HCT116 (cell line): ENCODE measurements at regions not wholly inside any gene's neighbourhood (a gene's known extent, or its start where the extent isn't known, plus 50 kb on each side); places are given as distances from the start of the nearest gene placed in this dataset.

ENCODE experiments used
- ATAC-seq: fragments of 200-7000 bp; cut with Tn5 transposase; 2 replicates; pipeline ENCODE4 v1.9.1; 2020; ENCODE audit warnings: mild to moderate bottlenecking, moderate library complexity
- BruUV-seq: library from RNA; stranded (reverse); fragments of 400-500 nt; replicated peaks from 2 replicates; lab custom pipeline; 2021; lab: Mats Ljungman, UMichigan
- CTCF ChIA-PET: fragments of 300-600 bp; sonication (Branson Sonifier 250); formaldehyde crosslinking; loops from one replicate; lab custom pipeline; 2021; ENCODE audit warnings: antibody characterized with exemption; lab: Charles Lee
- POLR2A ChIA-PET: fragments of 300-600, 350-600 bp; sonication (Branson Sonifier 250); formaldehyde crosslinking; loops from one replicate; lab custom pipeline; 2021; ENCODE audit warnings: antibody characterized with exemption; lab: Charles Lee
- RAD21 ChIA-PET, 2 experiments: fragments of 300-600 bp; sonication (Branson Sonifier 250); formaldehyde crosslinking; loops; one replicate each; lab custom pipeline; 2023; ENCODE audit warnings: low total read pairs in 2 of 2; ENCODE audit not compliant: uncharacterized antibody in 2 of 2, unreplicated experiment in 2 of 2, low non-redundant PET in 1 of 2; lab: Charles Lee
- DNase-seq: peaks from one replicate; pipeline ENCODE4 v3.0.0-alpha.2; 2010; ENCODE audit warnings: low read depth, low spot score
- H2AFZ ChIP-seq: fragments of 200-600 bp; shearing (Covaris generic), sonication (generic); 2 replicates; pipeline ENCODE4 v1.6.1; 2017; ENCODE audit warnings: low read depth, mixed run types, mixed read lengths, antibody characterized with exemption, low read length; ENCODE audit not compliant: poor library complexity, severe bottlenecking
- H3K27ac ChIP-seq: 2 replicates; pipeline ENCODE4 v1.5.1; 2012; ENCODE audit warnings: low read depth, low read length
- H3K27me3 ChIP-seq: fragments of 200-600 bp; sonication (generic); 2 replicates; pipeline ENCODE4 v1.6.1; 2016; ENCODE audit warnings: mixed run types, low read length, mixed read lengths; ENCODE audit not compliant: insufficient read depth
- H3K36me3 ChIP-seq, 2 experiments: fragments of 200-500 bp in 1 of 2; fragments of 200-600 bp in 1 of 2; sonication (Bioruptor generic) in 1 of 2; sonication (generic) in 1 of 2; 2 replicates each; pipeline versions ENCODE4 v1.5.1 to v1.6.1; 2014 to 2016; ENCODE audit warnings: low read length in 2 of 2, inconsistent platforms in 1 of 2, mixed read lengths in 1 of 2, mixed run types in 1 of 2; ENCODE audit not compliant: insufficient read depth in 2 of 2, control insufficient read depth in 1 of 2
- H3K4me1 ChIP-seq, 2 experiments: fragments of 200-600 bp in 1 of 2; sonication (generic) in 1 of 2; 2 replicates each; pipeline versions ENCODE4 v1.5.1 to v1.6.1; 2012 to 2017; ENCODE audit warnings: low read length in 2 of 2, inconsistent platforms in 1 of 2, mild to moderate bottlenecking in 1 of 2, mixed read lengths in 1 of 2, mixed run types in 1 of 2, moderate library complexity in 1 of 2; ENCODE audit not compliant: insufficient read depth in 2 of 2, control insufficient read depth in 1 of 2
- H3K4me2 ChIP-seq: fragments of 200-600 bp; sonication (generic); 2 replicates; pipeline ENCODE4 v1.6.1; 2017; ENCODE audit warnings: mixed run types, low read length, mixed read lengths
- H3K4me3 ChIP-seq, 2 experiments: fragments of 200-600 bp in 1 of 2; sonication (generic) in 1 of 2; replicated peaks in 1 of 2; 2 replicates each; pipeline ENCODE4 v1.5.1; 2011 to 2016; ENCODE audit warnings: low read length in 2 of 2, control low read depth in 1 of 2, low read depth in 1 of 2, mild to moderate bottlenecking in 1 of 2, mixed read lengths in 1 of 2, mixed run types in 1 of 2
- H3K79me2 ChIP-seq: fragments of 200-600 bp; sonication (generic); 2 replicates; pipeline ENCODE4 v1.6.1; 2017; ENCODE audit warnings: mild to moderate bottlenecking, mixed run types, low read length, moderate library complexity, mixed read lengths; ENCODE audit not compliant: insufficient read depth
- H3K9ac ChIP-seq: fragments of 200-600 bp; sonication (generic); 2 replicates; pipeline ENCODE4 v1.6.1; 2016; ENCODE audit warnings: low read length, mixed read lengths
- H3K9me2 ChIP-seq: fragments of 200-600 bp; sonication (generic), shearing (Covaris generic); 2 replicates; pipeline ENCODE4 v1.6.1; 2017; ENCODE audit warnings: mixed run types, mild to moderate bottlenecking, moderate library complexity; ENCODE audit not compliant: insufficient read depth
- H3K9me3 ChIP-seq, 2 experiments: fragments of 200-500 bp in 1 of 2; fragments of 200-600 bp in 1 of 2; sonication (Bioruptor generic) in 1 of 2; sonication (generic) in 1 of 2; 2 replicates each; pipeline ENCODE4 v1.6.1; 2014 to 2017; ENCODE audit warnings: low read length in 2 of 2, mixed read lengths in 2 of 2, inconsistent platforms in 1 of 2, low read depth in 1 of 2, mild to moderate bottlenecking in 1 of 2, mixed run types in 1 of 2, moderate library complexity in 1 of 2; ENCODE audit not compliant: control insufficient read depth in 1 of 2, insufficient read depth in 1 of 2
- H4K20me1 ChIP-seq: fragments of 200-600 bp; sonication (generic), shearing (Covaris generic); 2 replicates; pipeline ENCODE4 v1.6.1; 2017; ENCODE audit warnings: mixed run types, mild to moderate bottlenecking, moderate library complexity; ENCODE audit not compliant: insufficient read depth
- CBX3 ChIP-seq: IDR thresholded peaks from 2 replicates; pipeline ENCODE4 v1.6.1; 2012; ENCODE audit warnings: low read depth
- CEBPB ChIP-seq: IDR thresholded peaks from 2 replicates; pipeline ENCODE4 v1.6.1; 2012; ENCODE audit warnings: low read depth
- EGR1 ChIP-seq: IDR thresholded peaks from 2 replicates; pipeline ENCODE4 v1.6.1; 2012; ENCODE audit warnings: low read depth
- ELF1 ChIP-seq: IDR thresholded peaks from 2 replicates; pipeline ENCODE4 v1.6.1; 2012; ENCODE audit warnings: low read depth, borderline replicate concordance
- EZH2 ChIP-seq: fragments of 200-600 bp; sonication (generic); IDR thresholded peaks from 2 replicates; pipeline ENCODE4 v1.6.1; 2017; ENCODE audit warnings: antibody characterized with exemption, mixed run types
- EZH2phosphoT487 ChIP-seq: fragments of 200-600 bp; IDR thresholded peaks from 2 replicates; pipeline ENCODE4 v1.6.1; 2018; ENCODE audit warnings: antibody characterized with exemption, borderline replicate concordance
- FOSL1 ChIP-seq: IDR thresholded peaks from 2 replicates; pipeline ENCODE4 v1.6.1; 2012; ENCODE audit warnings: low read depth
- JUND ChIP-seq: IDR thresholded peaks from 2 replicates; pipeline ENCODE4 v1.6.1; 2012
- MAX ChIP-seq: IDR thresholded peaks from 2 replicates; pipeline ENCODE4 v1.6.1; 2012
- POLR2A ChIP-seq: IDR thresholded peaks from 2 replicates; pipeline ENCODE4 v1.7.0; 2011; ENCODE audit warnings: borderline replicate concordance; ENCODE audit not compliant: insufficient read depth, insufficient read length; ENCODE audit errors: extremely low read depth
- POLR2AphosphoS5 ChIP-seq: IDR thresholded peaks from 2 replicates; pipeline ENCODE4 v1.6.1; 2011; ENCODE audit warnings: mild to moderate bottlenecking, low read depth, low read length, moderate library complexity
- RAD21 ChIP-seq: IDR thresholded peaks from 2 replicates; pipeline ENCODE4 v1.6.1; 2012; ENCODE audit warnings: low read depth, mild to moderate bottlenecking
- REST ChIP-seq: IDR thresholded peaks from 2 replicates; pipeline ENCODE4 v1.6.1; 2012; ENCODE audit warnings: low read depth
- SIN3A ChIP-seq: IDR thresholded peaks from 2 replicates; pipeline ENCODE4 v1.6.1; 2012; ENCODE audit warnings: low read depth
- SP1 ChIP-seq: IDR thresholded peaks from 2 replicates; pipeline ENCODE4 v1.6.1; 2012; ENCODE audit warnings: low read depth
- SRF ChIP-seq: IDR thresholded peaks from 2 replicates; pipeline ENCODE4 v1.6.1; 2012; ENCODE audit warnings: low read depth
- TCF7L2 ChIP-seq: IDR thresholded peaks from 2 replicates; pipeline ENCODE4 v1.7.0; 2011; ENCODE audit warnings: borderline replicate concordance, inconsistent platforms; ENCODE audit not compliant: insufficient read depth, insufficient read length; ENCODE audit errors: extremely low read depth
- YY1 ChIP-seq: IDR thresholded peaks from 2 replicates; pipeline ENCODE4 v1.6.1; 2011; ENCODE audit warnings: low read length, low read depth, moderate library complexity, mild to moderate bottlenecking; ENCODE audit not compliant: insufficient replicate concordance; ENCODE audit errors: extremely low read depth
- ZBTB33 ChIP-seq: IDR thresholded peaks from 2 replicates; pipeline ENCODE4 v1.6.1; 2011; ENCODE audit warnings: mild to moderate bottlenecking, low read length, moderate library complexity; ENCODE audit not compliant: insufficient replicate concordance; ENCODE audit errors: extremely low read depth
- ZFX ChIP-seq: fragments of 450-650 bp; IDR thresholded peaks from 2 replicates; pipeline ENCODE4 v1.6.1; 2017
- intact Hi-C: fragments of 100-400 bp; cut with micrococcal nuclease; formaldehyde crosslinking; loops from 2 replicates; pipeline ENCODE4 v1.10.0; 2022

GRCh38 chr3:106290304-106290997 is 421.6 kb upstream of the CBLB start:
- H4K20me1 ChIP-seq: no peaks in the 10 kb centered on the region
- H3K9me2 ChIP-seq: no peaks in the 10 kb centered on the region
- no peak overlapping the region for H3K4me2 ChIP-seq
- DNase-seq: no peak
- POLR2A ChIA-PET: no interaction called here
- no peaks in the 10 kb centered on the region for H3K36me3 ChIP-seq
- H2AFZ ChIP-seq: no peak overlapping the region
- TF ChIP-seq ZFX (no peak), POLR2A (no peak), ZBTB33 (no peak), EZH2 (no peak), YY1 (no peak), SIN3A (no peak), FOSL1 (no peak), SP1 (no peak), CBX3 (no peak), JUND (no peak), REST (no peak), EZH2phosphoT487 (no peak), RAD21 (no peak), SRF (no peak), ELF1 (no peak), MAX (no peak), POLR2AphosphoS5 (no peak), CEBPB (no peak), EGR1 (no peak), TCF7L2 (no peak)
- H3K4me3 ChIP-seq: no peak overlapping the region
- no peak overlapping the region for H3K27ac ChIP-seq
- CTCF ChIA-PET: no interaction called here
- RAD21 ChIA-PET: no interaction called here
- intact Hi-C loops: no loop called here
- H3K4me1 ChIP-seq: no peaks in the 10 kb centered on the region
- H3K27me3 ChIP-seq: no peaks in the 10 kb centered on the region
- no peaks in the 10 kb centered on the region for H3K79me2 ChIP-seq
- ATAC-seq: no peak
- no peaks in the 10 kb centered on the region for H3K9me3 ChIP-seq
- H3K9ac ChIP-seq: no peak overlapping the region
- BruUV-seq: no TSS peak
